ENCODE measurements at regions not wholly inside any gene's neighbourhood (a gene's known extent, or its start where the extent isn't known, plus 50 kb on each side); places are given as distances from the start of the nearest gene placed in this dataset.

- TF ChIP-seq CTCF (IDR thresholded peaks at IDR 0.05) (no peak), POLR2A (IDR thresholded peaks at IDR 0.05) (no peak), EP300 (IDR thresholded peaks at IDR 0.05) (no peak)
These were observed 326.7 kb upstream of the CNR1 start for GRCh38 chr6:88492824-88493223.

Data from ovary (tissue), 3 donors.